Kidney (tissue), 13 donors: ENCODE measurements at regions not wholly inside any gene's neighbourhood (a gene's known extent, or its start where the extent isn't known, plus 50 kb on each side); places are given as distances from the start of the nearest gene placed in this dataset.

ENCODE experiments used
- DNase-seq, 5 donors: peaks; one replicate each; pipeline ENCODE4 v3.0.0-alpha.2; 2013 to 2020
- FAIRE-seq: peaks from 2 replicates; lab custom pipeline; 2012; peaks lifted over from hg19 to GRCh38; lab: Jason Lieb, UNC
- H3K27ac ChIP-seq, 2 donors: one replicate each; pipeline ENCODE4 v1.7.0; 2013; ENCODE audit warnings: low read depth in 2 of 2, low read length in 2 of 2, inconsistent platforms in 1 of 2
- H3K27me3 ChIP-seq: one replicate; pipeline ENCODE4 v1.7.1; 2013; ENCODE audit warnings: low read length, inconsistent platforms; ENCODE audit not compliant: control insufficient read depth, insufficient read depth
- H3K36me3 ChIP-seq, 3 donors: one replicate each; pipeline versions ENCODE4 v1.7.0 to v1.7.1; 2013; ENCODE audit warnings: low read length in 3 of 3, control low read depth in 1 of 3, inconsistent platforms in 1 of 3; ENCODE audit not compliant: insufficient read depth in 3 of 3, control insufficient read depth in 2 of 3
- H3K4me1 ChIP-seq, 3 donors: one replicate each; pipeline versions ENCODE4 v1.7.0 to v1.7.1; 2013; ENCODE audit warnings: low read length in 3 of 3, inconsistent platforms in 1 of 3, low read depth in 1 of 3; ENCODE audit not compliant: control insufficient read depth in 2 of 3, insufficient read depth in 2 of 3
- H3K4me3 ChIP-seq, 3 donors: one replicate each; pipeline versions ENCODE4 v1.7.0 to v1.8.1; 2013; ENCODE audit warnings: low read length in 3 of 3, control low read depth in 1 of 3, inconsistent platforms in 1 of 3
- H3K9ac ChIP-seq, 3 donors: one replicate each; pipeline versions ENCODE4 v1.7.0 to v1.7.1; 2013; ENCODE audit warnings: low read length in 3 of 3, control low read depth in 1 of 3, inconsistent platforms in 1 of 3
- H3K9me3 ChIP-seq, 3 donors: one replicate each; pipeline versions ENCODE4 v1.7.0 to v1.7.1; 2013; ENCODE audit warnings: low read length in 3 of 3, control low read depth in 1 of 3, inconsistent platforms in 1 of 3; ENCODE audit not compliant: control insufficient read depth in 2 of 3, insufficient read depth in 1 of 3
- intact Hi-C: fragments of 100-400 bp; cut with DNase I; formaldehyde crosslinking; loops from one replicate; pipeline ENCODE4 v1.11.1; 2022
- TF ChIP-seq, protein P1 (sequence below): IDR thresholded peaks from 3 replicates; pipeline ENCODE4 v1.5.1; 2012; ENCODE audit warnings: mild to moderate bottlenecking, moderate library complexity, borderline replicate concordance; ENCODE audit not compliant: insufficient read depth; ENCODE audit errors: extremely low read depth
- donor health status: control.
- donor health status: control.
- donor health status: control.
- donor health status: control.
- donor health status: control.
- donor health status: DM: yes; HTN: yes; CAD: no.
- donor health status: Normal renal cell carcinoma (clear cell type).

DNA sequence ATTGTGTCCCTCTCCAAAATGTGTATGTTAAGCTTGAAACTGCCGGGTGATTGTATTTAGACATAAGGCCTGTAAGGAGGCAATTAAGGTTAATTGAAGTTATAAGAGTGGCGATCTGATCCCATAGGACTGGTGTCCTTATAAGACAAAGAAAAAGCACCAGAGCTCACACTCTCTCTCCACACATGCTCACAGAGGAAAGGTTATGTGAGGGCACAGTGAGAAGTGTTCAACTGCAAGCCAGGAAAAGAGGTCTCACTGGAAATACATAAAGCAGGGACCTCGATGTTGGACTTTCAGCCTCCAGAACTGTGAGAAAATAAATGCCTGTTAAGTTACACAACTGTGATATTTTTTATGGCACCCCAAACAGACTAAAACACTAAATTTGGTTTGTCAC is 1233.8 kb upstream of the CNTN5 start:
- intact Hi-C loops = no loop called here
- Histone ChIP-seq H3K4me1 (no peaks in the 10 kb centered on the region), H3K9me3 (no peaks in the 10 kb centered on the region), H3K36me3 (no peaks in the 10 kb centered on the region), H3K27me3 (no peaks in the 10 kb centered on the region), H3K4me3 (no peak overlapping the region), H3K27ac (no peak overlapping the region), H3K9ac (no peak overlapping the region)
- TF ChIP-seq, protein P1, sequence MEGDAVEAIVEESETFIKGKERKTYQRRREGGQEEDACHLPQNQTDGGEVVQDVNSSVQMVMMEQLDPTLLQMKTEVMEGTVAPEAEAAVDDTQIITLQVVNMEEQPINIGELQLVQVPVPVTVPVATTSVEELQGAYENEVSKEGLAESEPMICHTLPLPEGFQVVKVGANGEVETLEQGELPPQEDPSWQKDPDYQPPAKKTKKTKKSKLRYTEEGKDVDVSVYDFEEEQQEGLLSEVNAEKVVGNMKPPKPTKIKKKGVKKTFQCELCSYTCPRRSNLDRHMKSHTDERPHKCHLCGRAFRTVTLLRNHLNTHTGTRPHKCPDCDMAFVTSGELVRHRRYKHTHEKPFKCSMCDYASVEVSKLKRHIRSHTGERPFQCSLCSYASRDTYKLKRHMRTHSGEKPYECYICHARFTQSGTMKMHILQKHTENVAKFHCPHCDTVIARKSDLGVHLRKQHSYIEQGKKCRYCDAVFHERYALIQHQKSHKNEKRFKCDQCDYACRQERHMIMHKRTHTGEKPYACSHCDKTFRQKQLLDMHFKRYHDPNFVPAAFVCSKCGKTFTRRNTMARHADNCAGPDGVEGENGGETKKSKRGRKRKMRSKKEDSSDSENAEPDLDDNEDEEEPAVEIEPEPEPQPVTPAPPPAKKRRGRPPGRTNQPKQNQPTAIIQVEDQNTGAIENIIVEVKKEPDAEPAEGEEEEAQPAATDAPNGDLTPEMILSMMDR = no peak
- no peak for FAIRE-seq
- DNase-seq = no peak

DNA sequence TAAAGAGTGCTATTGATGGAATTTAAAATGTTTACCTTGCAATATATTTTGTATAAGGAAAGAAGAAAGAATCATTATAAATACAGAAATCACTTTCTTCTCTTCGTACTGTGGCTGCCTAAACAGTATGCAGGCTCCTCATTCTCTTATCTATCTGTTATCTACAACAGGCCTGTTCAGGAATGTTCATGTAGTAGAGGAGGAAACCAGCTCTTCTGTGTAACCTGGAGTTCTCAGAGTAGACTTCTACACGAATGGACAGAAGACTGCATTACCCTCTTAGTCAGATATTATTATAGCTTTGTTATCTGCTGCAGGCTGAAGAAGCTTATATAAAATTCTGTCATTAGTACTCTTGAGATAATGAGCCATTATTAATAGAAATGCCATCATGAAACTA is 1225.9 kb upstream of the CNTN5 start:
- no peaks in the 10 kb centered on the region for H3K4me1 ChIP-seq
- DNase-seq = no peak
- no peak overlapping the region for H3K4me3 ChIP-seq
- H3K27me3 ChIP-seq = no peaks in the 10 kb centered on the region
- H3K9me3 ChIP-seq = no peaks in the 10 kb centered on the region
- no peak for FAIRE-seq
- intact Hi-C loops = no loop called here
- no peaks in the 10 kb centered on the region for H3K36me3 ChIP-seq
- no peak overlapping the region for H3K9ac ChIP-seq
- H3K27ac ChIP-seq = no peak overlapping the region
- TF ChIP-seq, protein P1 = no peak

DNA sequence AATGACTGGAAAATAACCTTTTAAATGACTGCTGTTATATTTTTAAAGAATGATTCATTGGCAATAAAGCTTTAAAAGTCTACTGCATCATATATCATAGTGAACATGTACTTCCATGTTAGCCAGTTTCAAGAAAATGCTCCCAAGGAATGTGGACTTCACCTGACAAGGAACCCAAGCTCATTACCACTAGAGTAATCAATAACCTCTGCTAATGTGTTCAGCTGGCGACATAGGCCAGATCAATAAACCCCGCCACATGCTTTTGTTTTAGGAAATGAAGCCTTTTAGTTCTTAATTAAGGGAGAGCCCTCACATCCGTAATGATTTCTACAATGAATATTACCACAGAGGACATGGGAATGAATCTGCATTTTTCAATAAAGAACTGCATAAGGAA is 1219.9 kb upstream of the CNTN5 start:
- Histone ChIP-seq H3K9me3 (no peaks in the 10 kb centered on the region), H3K27me3 (no peaks in the 10 kb centered on the region), H3K4me3 (no peak overlapping the region), H3K4me1 (no peaks in the 10 kb centered on the region), H3K36me3 (no peaks in the 10 kb centered on the region), H3K27ac (no peak overlapping the region), H3K9ac (no peak overlapping the region)
- FAIRE-seq = no peak
- no peak for DNase-seq
- intact Hi-C loops = no loop called here
- TF ChIP-seq, protein P1 = no peak

DNA sequence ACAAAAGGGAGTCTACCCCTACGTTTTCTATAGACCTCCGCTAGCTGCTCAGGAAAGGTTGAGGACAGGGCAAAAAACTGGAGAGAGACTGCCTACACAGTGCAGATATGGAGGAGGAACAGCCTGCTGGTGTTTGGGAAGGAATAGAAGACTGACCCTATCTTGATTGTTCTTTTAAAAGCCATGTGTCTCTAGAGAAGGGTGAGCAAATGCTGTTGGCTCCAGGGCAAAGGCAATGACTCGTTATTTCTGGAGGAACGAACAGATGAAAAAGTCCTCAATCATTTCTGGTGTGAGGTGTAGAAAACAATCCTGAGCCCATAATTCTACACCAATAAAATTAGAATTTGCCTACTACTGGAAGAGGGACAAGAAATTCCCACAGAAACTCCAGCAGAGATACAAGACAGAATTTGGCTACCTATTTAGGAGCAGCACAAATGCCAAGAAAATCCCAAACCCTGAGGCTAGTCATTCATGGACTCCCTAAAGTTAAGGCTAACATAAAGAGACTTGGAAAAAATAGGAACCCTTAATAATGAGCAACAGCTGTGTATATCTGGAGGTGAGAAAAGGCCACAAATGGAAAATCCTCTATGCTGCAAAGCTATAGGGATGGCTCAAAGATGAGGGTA is 1206.3 kb upstream of the CNTN5 start:
- no peak overlapping the region for H3K4me3 ChIP-seq
- no peaks in the 10 kb centered on the region for H3K36me3 ChIP-seq
- TF ChIP-seq, protein P1 = no peak
- H3K27ac ChIP-seq = no peak overlapping the region
- FAIRE-seq (no peak), DNase-seq (no peak)
- no peaks in the 10 kb centered on the region for H3K27me3 ChIP-seq
- H3K9me3 ChIP-seq = peaks cover 0 to 6% (median 0%) of the 10 kb centered on the region in 3 donors
- no peak overlapping the region for H3K9ac ChIP-seq
- no peaks in the 10 kb centered on the region for H3K4me1 ChIP-seq
- intact Hi-C loops = no loop called here
